Trophoblast cell (in vitro differentiated cells and primary cell): ENCODE measurements at regions not wholly inside any gene's neighbourhood (a gene's known extent, or its start where the extent isn't known, plus 50 kb on each side); places are given as distances from the start of the nearest gene placed in this dataset.

Source experiments
- DNase-seq, 2 donors: peaks; one replicate each; pipeline ENCODE4 v3.0.0-alpha.2; 2016
- H2AFZ ChIP-seq: 2 replicates; pipeline ENCODE4 v1.6.1; 2013; ENCODE audit warnings: low read length, moderate library complexity, mild to moderate bottlenecking; ENCODE audit not compliant: insufficient read depth, poor library complexity
- H2AK5ac ChIP-seq: 2 replicates; pipeline ENCODE4 v1.6.1; 2013; ENCODE audit warnings: mild to moderate bottlenecking, low read length
- H2BK120ac ChIP-seq: 2 replicates; pipeline ENCODE4 v1.6.1; 2013; ENCODE audit warnings: low read length, mild to moderate bottlenecking, moderate library complexity; ENCODE audit not compliant: insufficient read depth, poor library complexity
- H2BK12ac ChIP-seq: 2 replicates; pipeline ENCODE4 v1.6.1; 2013; ENCODE audit warnings: mild to moderate bottlenecking, low read length, moderate library complexity
- H2BK5ac ChIP-seq: 2 replicates; pipeline ENCODE4 v1.6.1; 2013; ENCODE audit warnings: low read length, low read depth, moderate library complexity, mild to moderate bottlenecking; ENCODE audit not compliant: poor library complexity
- H3K14ac ChIP-seq: 2 replicates; pipeline ENCODE4 v1.6.1; 2013; ENCODE audit warnings: mild to moderate bottlenecking, low read length
- H3K18ac ChIP-seq: 2 replicates; pipeline ENCODE4 v1.6.1; 2013; ENCODE audit warnings: mild to moderate bottlenecking, low read length
- H3K23ac ChIP-seq: 2 replicates; pipeline ENCODE4 v1.6.1; 2013; ENCODE audit warnings: low read length
- H3K27ac ChIP-seq: 2 replicates; pipeline ENCODE4 v1.5.1; 2013; ENCODE audit warnings: low read depth, mild to moderate bottlenecking, inconsistent platforms, low read length, moderate library complexity
- H3K27me3 ChIP-seq: 2 replicates; pipeline ENCODE4 v1.6.1; 2013; ENCODE audit warnings: inconsistent platforms, mild to moderate bottlenecking, low read length, moderate library complexity; ENCODE audit not compliant: insufficient read depth
- H3K36me3 ChIP-seq, 2 experiments: 1 replicate in 1 of 2; 2 replicates in 1 of 2; pipeline ENCODE4 v1.6.1; 2013; ENCODE audit warnings: low read length in 2 of 2, mild to moderate bottlenecking in 2 of 2, moderate library complexity in 1 of 2; ENCODE audit not compliant: insufficient read depth in 2 of 2, control insufficient read depth in 1 of 2
- H3K4ac ChIP-seq: 2 replicates; pipeline ENCODE4 v1.6.1; 2013; ENCODE audit warnings: low read depth, mild to moderate bottlenecking, low read length, moderate library complexity
- H3K4me1 ChIP-seq, 2 experiments: 1 replicate in 1 of 2; 2 replicates in 1 of 2; pipeline ENCODE4 v1.6.1; 2013; ENCODE audit warnings: low read length in 2 of 2, mild to moderate bottlenecking in 2 of 2, moderate library complexity in 1 of 2; ENCODE audit not compliant: insufficient read depth in 2 of 2, control insufficient read depth in 1 of 2
- H3K4me2 ChIP-seq: 2 replicates; pipeline ENCODE4 v1.6.1; 2013; ENCODE audit warnings: inconsistent platforms, mild to moderate bottlenecking, low read length, moderate library complexity
- H3K4me3 ChIP-seq: 2 replicates; pipeline ENCODE4 v1.5.1; 2013; ENCODE audit warnings: mild to moderate bottlenecking, low read depth, low read length, inconsistent platforms
- H3K79me1 ChIP-seq: one replicate; pipeline ENCODE4 v1.6.1; 2013; ENCODE audit warnings: low read length
- H3K79me2 ChIP-seq: 2 replicates; pipeline ENCODE4 v1.6.1; 2013; ENCODE audit warnings: low read length, mild to moderate bottlenecking; ENCODE audit not compliant: control insufficient read depth, insufficient read depth, poor library complexity
- H3K9ac ChIP-seq: 2 replicates; pipeline ENCODE4 v1.6.1; 2013; ENCODE audit warnings: mild to moderate bottlenecking, low read length
- H3K9me3 ChIP-seq: 2 replicates; pipeline ENCODE4 v1.6.1; 2013; ENCODE audit warnings: low read depth, mild to moderate bottlenecking, control low read depth, inconsistent platforms, low read length; ENCODE audit not compliant: insufficient read depth
- H4K12ac ChIP-seq: 2 replicates; pipeline ENCODE4 v1.6.1; 2013; ENCODE audit warnings: low read depth, mild to moderate bottlenecking, low read length, moderate library complexity
- H4K8ac ChIP-seq: 2 replicates; pipeline ENCODE4 v1.6.1; 2013; ENCODE audit warnings: low read depth, mild to moderate bottlenecking, low read length, moderate library complexity
- H4K91ac ChIP-seq: one replicate; pipeline ENCODE4 v1.6.1; 2013; ENCODE audit warnings: low read depth, mild to moderate bottlenecking, low read length, moderate library complexity
- WGBS: extraction: QIAGEN DNeasy Blood & Tissue Kit; methylation state at CpG from one replicate; pipeline ENCODE4 v1.1.7; 2013; ENCODE audit warnings: missing lambda C conversion rate; ENCODE audit not compliant: insufficient read length, insufficient coverage; ENCODE audit errors: extremely low coverage; 5-methylcytosine and 5-hydroxymethylcytosine counted together

- H3K9me3 ChIP-seq = no peaks in the 10 kb centered on the region
- peaks cover 5% of the 10 kb centered on the region for H3K79me1 ChIP-seq
- H3K79me2 ChIP-seq = no peaks in the 10 kb centered on the region
- H3K4ac ChIP-seq = no peak overlapping the region
- H4K8ac ChIP-seq = no peak overlapping the region
- no peak overlapping the region for H3K23ac ChIP-seq
- H4K12ac ChIP-seq = no peak overlapping the region
- no peak overlapping the region for H2BK12ac ChIP-seq
- peak in 1 of 2 donors; percentile 21 for DNase-seq
- H3K4me3 ChIP-seq = no peak overlapping the region
- no peak overlapping the region for H2AFZ ChIP-seq
- H4K91ac ChIP-seq = no peak overlapping the region
- H3K9ac ChIP-seq = no peak overlapping the region
- no peaks in the 10 kb centered on the region for H3K27me3 ChIP-seq
- H3K4me1 ChIP-seq = peaks cover 0 to 2% of the 10 kb centered on the region in 2 experiments
- no peak overlapping the region for H3K14ac ChIP-seq
- H2AK5ac ChIP-seq = no peak overlapping the region
- no peaks in the 10 kb centered on the region for H3K36me3 ChIP-seq
- WGBS = no CpG with 5 or more reads among the region's 3 CpGs
- H3K18ac ChIP-seq = no peak overlapping the region
- no peak overlapping the region for H3K4me2 ChIP-seq
- no peak overlapping the region for H3K27ac ChIP-seq
- H2BK5ac ChIP-seq = no peak overlapping the region
- no peak overlapping the region for H2BK120ac ChIP-seq
These were observed 353.5 kb downstream of the ENC1 start for GRCh38 chr5:74286734-74287695.

- Histone ChIP-seq H3K27me3 (no peaks in the 10 kb centered on the region), H2AFZ (no peak overlapping the region), H2BK120ac (no peak overlapping the region), H3K9ac (no peak overlapping the region), H2AK5ac (no peak overlapping the region), H3K4me2 (no peak overlapping the region), H2BK12ac (no peak overlapping the region), H4K8ac (no peak overlapping the region), H2BK5ac (no peak overlapping the region), H3K36me3 (no peaks in the 10 kb centered on the region), H3K79me2 (peaks cover 2% of the 10 kb centered on the region), H3K18ac (no peak overlapping the region), H3K27ac (no peak overlapping the region), H3K4me3 (no peak overlapping the region), H4K91ac (no peak overlapping the region), H3K9me3 (no peaks in the 10 kb centered on the region), H3K79me1 (peaks cover 8% of the 10 kb centered on the region), H3K14ac (no peak overlapping the region), H3K4me1 (peaks cover 0 to 5% of the 10 kb centered on the region in 2 experiments), H3K23ac (no peak overlapping the region), H4K12ac (no peak overlapping the region), H3K4ac (no peak overlapping the region)
- no peak for DNase-seq
- WGBS = no CpG with 5 or more reads among the region's 5 CpGs
These were observed 354.8 kb downstream of the ENC1 start for GRCh38 chr5:74285675-74286280.

- no peak overlapping the region for H3K4me2 ChIP-seq
- H3K27me3 ChIP-seq = no peaks in the 10 kb centered on the region
- no peak overlapping the region for H4K12ac ChIP-seq
- no peaks in the 10 kb centered on the region for H3K9me3 ChIP-seq
- H4K8ac ChIP-seq = no peak overlapping the region
- peaks cover 0 to 3% of the 10 kb centered on the region in 2 experiments for H3K4me1 ChIP-seq
- no peak overlapping the region for H3K4ac ChIP-seq
- H3K79me2 ChIP-seq = peaks cover 2% of the 10 kb centered on the region
- H2AK5ac ChIP-seq = no peak overlapping the region
- no CpG with 5 or more reads among the region's 5 CpGs for WGBS
- no peak for DNase-seq
- no peak overlapping the region for H3K9ac ChIP-seq
- no peak overlapping the region for H2BK120ac ChIP-seq
- peaks cover 5% of the 10 kb centered on the region for H3K79me1 ChIP-seq
- H2BK5ac ChIP-seq = no peak overlapping the region
- H3K27ac ChIP-seq = no peak overlapping the region
- no peak overlapping the region for H2AFZ ChIP-seq
- H3K23ac ChIP-seq = no peak overlapping the region
- H4K91ac ChIP-seq = no peak overlapping the region
- no peak overlapping the region for H3K14ac ChIP-seq
- H2BK12ac ChIP-seq = peak overlapping the region; percentile 59
- no peaks in the 10 kb centered on the region for H3K36me3 ChIP-seq
- H3K18ac ChIP-seq = no peak overlapping the region
- no peak overlapping the region for H3K4me3 ChIP-seq
These were observed 358.0 kb downstream of the ENC1 start for GRCh38 chr5:74282490-74282889.

DNA sequence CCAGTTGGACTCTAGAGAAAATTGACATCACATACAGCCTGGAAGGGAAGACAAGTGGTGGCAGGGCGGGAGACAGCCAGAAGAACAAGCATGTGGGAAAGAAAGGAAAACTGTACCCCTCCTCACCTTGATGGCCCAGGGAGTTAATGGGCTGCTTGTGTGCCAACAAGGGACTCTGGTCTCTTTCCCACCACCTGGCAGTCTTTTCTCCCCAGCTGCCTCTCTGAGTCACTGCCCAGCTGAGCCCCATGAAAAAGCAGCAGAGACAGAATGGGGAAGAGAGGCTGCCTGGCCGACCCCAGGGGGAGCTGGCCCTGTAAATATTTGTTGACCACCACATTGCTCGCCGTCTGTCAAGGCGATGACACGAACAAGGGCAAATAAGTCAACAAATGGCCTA is 359.4 kb downstream of the ENC1 start:
- H3K36me3 ChIP-seq = no peaks in the 10 kb centered on the region
- H2BK120ac ChIP-seq = peak overlapping the region; percentile 77
- H3K23ac ChIP-seq = no peak overlapping the region
- H2AFZ ChIP-seq = no peak overlapping the region
- H3K4me2 ChIP-seq = no peak overlapping the region
- H3K14ac ChIP-seq = peak overlapping the region; percentile 48
- no peak overlapping the region for H3K18ac ChIP-seq
- H3K27ac ChIP-seq = no peak overlapping the region
- no peak overlapping the region for H4K8ac ChIP-seq
- peaks cover 5% of the 10 kb centered on the region for H3K79me1 ChIP-seq
- no peak overlapping the region for H2BK5ac ChIP-seq
- H3K27me3 ChIP-seq = no peaks in the 10 kb centered on the region
- H4K12ac ChIP-seq = no peak overlapping the region
- H2BK12ac ChIP-seq = peak overlapping the region; percentile 54
- no peak overlapping the region for H3K4ac ChIP-seq
- peaks cover 0 to 3% of the 10 kb centered on the region in 2 experiments for H3K4me1 ChIP-seq
- H3K9me3 ChIP-seq = no peaks in the 10 kb centered on the region
- H3K4me3 ChIP-seq = no peak overlapping the region
- peaks cover 2% of the 10 kb centered on the region for H3K79me2 ChIP-seq
- H3K9ac ChIP-seq = no peak overlapping the region
- no peak for DNase-seq
- no CpG with 5 or more reads among the region's 6 CpGs for WGBS
- peak overlapping the region; percentile 79 for H2AK5ac ChIP-seq
- H4K91ac ChIP-seq = peak overlapping the region; percentile 22
